Keratinocyte (primary cell): ENCODE measurements at regions not wholly inside any gene's neighbourhood (a gene's known extent, or its start where the extent isn't known, plus 50 kb on each side); places are given as distances from the start of the nearest gene placed in this dataset.

Experiments used
- EZH2 ChIP-seq: IDR thresholded peaks from one replicate; pipeline ENCODE4 v1.6.1; 2012; ENCODE audit warnings: inconsistent platforms, mild to moderate bottlenecking, low read length, moderate library complexity
- TF ChIP-seq, protein P1 (sequence below), 3 experiments: IDR thresholded peaks in 1 of 3; conservative IDR thresholded peaks in 1 of 3; optimal IDR thresholded peaks in 1 of 3; 2 replicates in 2 of 3; 3 replicates in 1 of 3; pipeline versions ENCODE3 to v1.5.1; 2011; ENCODE audit warnings: low read length in 3 of 3, mild to moderate bottlenecking in 3 of 3, moderate library complexity in 2 of 3, control low read depth in 1 of 3, inconsistent platforms in 1 of 3; ENCODE audit not compliant: insufficient read depth in 2 of 3; ENCODE audit errors: extremely low read depth in 1 of 3

DNA sequence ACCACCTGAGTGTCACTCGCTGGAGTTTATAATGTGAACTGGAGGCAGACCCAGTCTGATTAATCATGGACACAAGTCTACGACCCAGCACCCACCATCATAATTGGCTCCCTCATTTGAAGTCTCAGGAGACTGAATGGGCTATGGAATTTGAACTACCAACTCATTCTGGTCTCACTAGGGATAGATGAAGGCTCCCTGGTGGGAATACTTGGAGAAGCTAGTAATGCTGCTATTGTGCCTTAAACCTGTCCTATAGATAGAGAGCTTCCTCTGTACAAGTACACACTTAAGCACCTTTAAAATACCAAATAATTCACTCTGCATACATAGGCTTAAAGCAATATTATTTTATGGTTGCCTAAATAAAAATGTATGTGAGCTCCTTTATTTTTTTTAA is 90.8 kb upstream of the SMARCAD1 start:
- TF ChIP-seq, protein P1, sequence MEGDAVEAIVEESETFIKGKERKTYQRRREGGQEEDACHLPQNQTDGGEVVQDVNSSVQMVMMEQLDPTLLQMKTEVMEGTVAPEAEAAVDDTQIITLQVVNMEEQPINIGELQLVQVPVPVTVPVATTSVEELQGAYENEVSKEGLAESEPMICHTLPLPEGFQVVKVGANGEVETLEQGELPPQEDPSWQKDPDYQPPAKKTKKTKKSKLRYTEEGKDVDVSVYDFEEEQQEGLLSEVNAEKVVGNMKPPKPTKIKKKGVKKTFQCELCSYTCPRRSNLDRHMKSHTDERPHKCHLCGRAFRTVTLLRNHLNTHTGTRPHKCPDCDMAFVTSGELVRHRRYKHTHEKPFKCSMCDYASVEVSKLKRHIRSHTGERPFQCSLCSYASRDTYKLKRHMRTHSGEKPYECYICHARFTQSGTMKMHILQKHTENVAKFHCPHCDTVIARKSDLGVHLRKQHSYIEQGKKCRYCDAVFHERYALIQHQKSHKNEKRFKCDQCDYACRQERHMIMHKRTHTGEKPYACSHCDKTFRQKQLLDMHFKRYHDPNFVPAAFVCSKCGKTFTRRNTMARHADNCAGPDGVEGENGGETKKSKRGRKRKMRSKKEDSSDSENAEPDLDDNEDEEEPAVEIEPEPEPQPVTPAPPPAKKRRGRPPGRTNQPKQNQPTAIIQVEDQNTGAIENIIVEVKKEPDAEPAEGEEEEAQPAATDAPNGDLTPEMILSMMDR (optimal IDR thresholded peaks at IDR 0.05 in 1 of 3, IDR thresholded peaks at IDR 0.05 in 1 of 3, conservative IDR thresholded peaks at IDR 0.05 in 1 of 3; ENCODE audit: extremely low read depth in 1 of 3, insufficient read depth in 2 of 3, low read length in 3 of 3) = no peak
- TF ChIP-seq EZH2 = no peak
